AG04449 (cell line): ENCODE measurements at regions not wholly inside any gene's neighbourhood (a gene's known extent, or its start where the extent isn't known, plus 50 kb on each side); places are given as distances from the start of the nearest gene placed in this dataset.

Source experiments
- CTCF ChIA-PET: fragments of 350-600 bp; formaldehyde crosslinking; extraction: SDS; loops from one replicate; lab custom pipeline; 2021; ENCODE audit warnings: antibody characterized with exemption; lab: Yijun Ruan, JAX
- POLR2A ChIA-PET: fragments of 400-600, 350-600 bp; formaldehyde crosslinking; extraction: SDS; loops from one replicate; lab custom pipeline; 2020; ENCODE audit warnings: antibody characterized with exemption, inconsistent platforms; lab: Yijun Ruan, JAX
- DNase-seq: peaks from one replicate; pipeline ENCODE4 v3.0.0-alpha.2; 2010; ENCODE audit warnings: low read depth, low spot score
- H3K4me3 ChIP-seq: 2 replicates; pipeline ENCODE4 v1.5.1; 2011; ENCODE audit warnings: low read depth, mild to moderate bottlenecking, control low read depth, low read length
- TF ChIP-seq, protein P1 (sequence below): IDR thresholded peaks from one replicate; pipeline ENCODE4 v1.5.1; 2011; ENCODE audit warnings: mild to moderate bottlenecking, moderate library complexity, low read length, control low read depth, inconsistent platforms; ENCODE audit not compliant: insufficient read depth; ENCODE audit errors: missing control alignments

DNA sequence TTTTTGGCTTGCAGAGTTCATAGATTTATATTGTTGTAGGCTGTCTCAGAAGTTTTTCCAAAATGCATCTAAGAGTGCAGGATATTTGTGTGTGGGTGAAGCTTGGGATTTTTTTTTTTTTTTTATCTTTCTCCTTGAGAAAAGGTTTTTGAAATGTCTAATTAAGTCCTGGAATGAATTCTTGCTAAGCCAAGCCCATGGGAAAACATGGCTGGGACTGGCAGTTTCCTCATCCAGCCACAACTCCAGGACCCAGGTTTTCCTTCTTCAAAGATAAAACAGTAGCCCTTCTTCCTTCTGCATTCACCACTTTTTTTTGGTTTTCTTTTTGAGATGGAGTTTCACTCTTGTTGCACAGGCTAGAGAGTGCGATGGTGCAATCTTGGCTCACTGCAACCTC is 242.5 kb upstream of the JAG1 start:
- CTCF ChIA-PET: no interaction called here
- POLR2A ChIA-PET: no interaction called here
- no peak overlapping the region for H3K4me3 ChIP-seq
- no peak for DNase-seq
- TF ChIP-seq, protein P1, sequence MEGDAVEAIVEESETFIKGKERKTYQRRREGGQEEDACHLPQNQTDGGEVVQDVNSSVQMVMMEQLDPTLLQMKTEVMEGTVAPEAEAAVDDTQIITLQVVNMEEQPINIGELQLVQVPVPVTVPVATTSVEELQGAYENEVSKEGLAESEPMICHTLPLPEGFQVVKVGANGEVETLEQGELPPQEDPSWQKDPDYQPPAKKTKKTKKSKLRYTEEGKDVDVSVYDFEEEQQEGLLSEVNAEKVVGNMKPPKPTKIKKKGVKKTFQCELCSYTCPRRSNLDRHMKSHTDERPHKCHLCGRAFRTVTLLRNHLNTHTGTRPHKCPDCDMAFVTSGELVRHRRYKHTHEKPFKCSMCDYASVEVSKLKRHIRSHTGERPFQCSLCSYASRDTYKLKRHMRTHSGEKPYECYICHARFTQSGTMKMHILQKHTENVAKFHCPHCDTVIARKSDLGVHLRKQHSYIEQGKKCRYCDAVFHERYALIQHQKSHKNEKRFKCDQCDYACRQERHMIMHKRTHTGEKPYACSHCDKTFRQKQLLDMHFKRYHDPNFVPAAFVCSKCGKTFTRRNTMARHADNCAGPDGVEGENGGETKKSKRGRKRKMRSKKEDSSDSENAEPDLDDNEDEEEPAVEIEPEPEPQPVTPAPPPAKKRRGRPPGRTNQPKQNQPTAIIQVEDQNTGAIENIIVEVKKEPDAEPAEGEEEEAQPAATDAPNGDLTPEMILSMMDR: no peak

DNA sequence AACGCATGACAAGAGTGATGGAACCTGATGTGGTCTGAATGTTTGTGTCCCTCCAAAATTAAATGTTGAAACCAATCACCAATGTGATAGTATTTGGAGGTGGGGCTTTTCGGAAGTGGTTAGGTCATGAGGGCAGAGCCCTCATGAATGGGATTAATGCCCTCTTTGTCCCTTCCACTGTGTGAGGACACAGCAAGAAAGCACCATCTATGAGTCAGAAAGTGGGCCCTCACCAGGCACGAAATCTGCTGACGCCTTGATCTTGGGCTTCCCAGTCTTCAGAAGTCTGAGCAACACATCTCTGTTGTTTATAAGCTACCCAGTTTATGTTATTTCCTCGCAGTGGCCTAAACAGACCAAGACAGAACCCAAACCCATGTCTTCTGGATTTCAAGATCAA is 244.0 kb upstream of the JAG1 start:
- DNase-seq: no peak
- no peak overlapping the region for H3K4me3 ChIP-seq
- TF ChIP-seq, protein P1: no peak
- ChIA-PET CTCF (interaction anchor here (1.0 kb wide), 1 partner anchor 244 kb away, joined by 3 read pairs; the partner anchor contains the start of gene JAG1), POLR2A (no interaction called here)

DNA sequence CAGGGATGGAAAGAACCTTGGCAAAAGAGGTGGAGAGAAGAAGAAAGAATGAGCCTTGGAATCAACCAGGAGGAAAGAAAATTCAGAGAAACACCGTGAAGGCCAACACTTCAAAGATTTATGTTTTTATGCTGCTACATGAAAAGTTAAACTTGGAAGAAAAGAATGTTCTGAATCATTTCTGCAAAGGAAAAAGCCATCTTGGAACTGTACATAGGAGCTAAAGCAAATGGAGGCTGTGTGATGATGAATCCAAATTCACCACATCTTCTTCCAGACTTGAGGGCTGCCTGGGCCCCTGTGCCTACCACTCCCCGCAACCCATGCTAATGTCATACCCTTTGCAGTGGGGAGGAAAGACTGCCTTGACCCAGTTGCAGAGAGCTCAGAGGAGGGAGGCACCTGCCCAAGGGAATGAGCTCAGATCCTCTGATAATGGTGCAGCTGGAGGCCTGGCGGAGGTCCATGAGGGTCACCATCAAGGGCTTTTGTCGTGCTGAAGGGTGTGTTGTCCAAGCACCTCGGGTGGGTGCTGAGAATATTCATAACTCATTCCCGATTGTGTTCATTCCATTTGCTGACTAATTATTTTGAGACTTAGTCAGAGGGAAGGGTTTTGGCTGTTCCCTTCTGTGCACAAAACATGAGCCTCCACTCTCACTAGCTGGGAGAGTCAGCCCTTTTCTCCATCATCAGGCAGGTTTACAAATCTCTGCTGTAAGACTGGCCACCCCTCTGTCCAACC is 245.8 kb upstream of the JAG1 start:
- CTCF ChIA-PET: interaction anchor here (0.8 to 0.9 kb wide), 2 partner anchors 17 to 240 kb away, joined by 3 read pairs; no protein-coding TSS in a partner anchor
- TF ChIP-seq, protein P1: no peak
- no peak overlapping the region for H3K4me3 ChIP-seq
- POLR2A ChIA-PET: interaction anchor here (0.7 to 1.1 kb wide), 3 partner anchors 17 to 245 kb away, joined by 3 to 5 read pairs (median 3); partner anchors contain the start of gene JAG1
- no peak for DNase-seq

DNA sequence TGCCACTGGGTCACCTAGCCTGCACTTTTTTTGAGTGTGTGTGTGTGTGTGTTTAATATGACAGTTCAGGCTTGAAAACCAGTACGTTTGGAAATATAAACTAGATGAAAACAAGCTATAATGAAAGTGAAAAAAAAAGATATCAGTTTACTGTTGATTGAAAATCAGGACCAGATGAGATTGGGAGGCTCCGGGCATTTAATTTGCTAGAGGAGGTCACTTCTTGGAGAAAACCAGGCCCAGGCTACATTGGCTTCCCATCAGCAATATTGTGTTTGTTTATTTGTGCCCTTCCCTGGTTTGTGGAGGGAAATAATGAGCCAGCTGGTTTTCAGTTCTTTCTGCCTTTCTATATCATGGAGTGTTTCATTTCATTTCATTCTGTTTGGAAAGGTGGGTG is 246.6 kb upstream of the JAG1 start:
- ChIA-PET POLR2A (interaction anchor here (0.7 to 1.1 kb wide), 2 partner anchors 180 to 246 kb away, joined by 3 read pairs; partner anchors contain the start of gene JAG1), CTCF (interaction anchor here (0.6 to 0.8 kb wide), 2 partner anchors 18 to 362 kb away, joined by 3 read pairs; no protein-coding TSS in a partner anchor)
- H3K4me3 ChIP-seq: no peak overlapping the region
- no peak for DNase-seq
- TF ChIP-seq, protein P1: no peak

DNA sequence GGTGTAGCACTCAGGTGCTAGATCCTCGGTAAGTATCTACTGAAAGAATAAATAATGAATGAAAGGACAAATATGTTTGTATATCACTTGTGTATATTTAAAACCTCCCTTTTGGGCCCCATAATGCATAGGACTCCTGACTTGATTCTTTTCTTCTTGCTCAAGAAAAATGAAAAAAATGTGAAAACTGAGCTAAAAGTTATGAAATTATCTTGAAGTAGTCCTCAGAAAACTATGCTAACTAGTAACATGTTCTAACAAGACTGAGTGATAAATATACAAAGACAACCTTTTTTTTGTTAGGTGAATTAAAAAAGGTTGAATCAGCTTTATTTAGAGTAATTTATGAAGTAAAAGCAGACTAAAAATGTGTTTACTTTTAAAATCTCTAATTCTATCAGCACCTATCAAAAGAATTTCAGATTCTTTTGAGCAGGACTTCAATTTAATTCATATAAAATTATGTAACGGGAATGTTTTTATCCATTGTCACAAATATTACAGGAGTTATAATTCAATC is 247.8 kb upstream of the JAG1 start:
- DNase-seq: no peak
- TF ChIP-seq, protein P1: no peak
- H3K4me3 ChIP-seq: no peak overlapping the region
- ChIA-PET CTCF (no interaction called here), POLR2A (no interaction called here)

DNA sequence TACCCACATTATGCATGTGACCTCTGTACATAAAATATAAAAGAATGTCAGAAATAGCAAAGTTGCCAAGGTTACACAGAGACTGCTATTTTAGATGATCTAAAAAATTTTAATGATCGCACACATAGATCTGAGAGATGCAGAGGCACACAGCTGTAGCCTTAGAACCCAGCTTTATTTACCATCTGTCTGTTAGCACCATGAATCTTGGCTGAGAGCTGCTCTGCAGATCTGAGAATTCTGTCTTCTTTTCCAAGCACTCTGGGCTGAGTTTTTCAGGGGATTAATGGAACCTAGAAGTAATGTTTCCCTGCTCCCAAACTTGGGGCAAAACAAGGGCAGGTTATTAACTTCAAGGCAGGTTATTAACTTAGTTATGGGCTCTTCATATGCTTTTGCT is 248.7 kb upstream of the JAG1 start:
- ChIA-PET POLR2A (no interaction called here), CTCF (no interaction called here)
- H3K4me3 ChIP-seq: no peak overlapping the region
- DNase-seq: no peak
- TF ChIP-seq, protein P1: no peak
